DMS 273 treated with DMSO at 0.1 percent for 48 hours (cell line): ENCODE measurements at regions not wholly inside any gene's neighbourhood (a gene's known extent, or its start where the extent isn't known, plus 50 kb on each side); places are given as distances from the start of the nearest gene placed in this dataset.
"Not testable (repeated sequence)": the region's sequence is repeated elsewhere in the genome, so short reads cannot be mapped to it uniquely, and the experiment has no call there.

Experiments used
- DNase-seq: peaks from one replicate; lab custom pipeline; 2025; lab: John Stamatoyannopoulos, UW

DNA sequence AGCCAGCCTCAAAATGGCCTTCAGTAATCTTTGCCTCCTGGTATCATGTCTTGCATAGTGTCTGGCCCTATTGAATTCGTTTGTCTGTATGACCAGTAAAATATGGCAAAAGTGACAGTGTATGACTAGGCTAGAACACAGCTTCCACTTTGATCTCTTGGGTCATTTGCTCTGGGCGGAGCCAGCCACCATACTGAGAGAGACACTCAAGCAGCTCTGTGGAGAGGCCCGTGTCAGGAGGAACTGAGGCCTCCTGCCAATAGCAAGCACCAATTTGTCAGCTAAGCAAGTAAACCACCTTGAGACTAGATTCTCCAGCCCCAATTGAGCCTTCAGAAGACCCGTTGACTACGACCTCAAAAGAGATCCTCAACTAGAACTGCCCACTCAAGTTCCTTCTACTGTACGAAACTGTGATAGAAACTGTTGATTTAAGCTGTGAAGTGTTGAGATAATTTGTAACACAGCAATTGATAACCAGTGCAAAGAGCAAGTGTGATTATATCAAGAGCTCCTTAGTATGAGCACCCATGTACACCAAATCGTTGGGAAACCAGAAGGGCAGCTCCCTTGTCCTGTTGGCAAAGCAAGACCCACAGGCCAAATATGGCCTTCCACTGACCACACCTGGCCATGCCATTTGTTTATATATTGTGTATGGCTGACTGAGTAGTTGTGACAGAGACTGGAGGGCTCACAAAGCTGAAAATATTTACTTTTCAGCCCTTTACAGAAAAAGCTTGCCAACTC lies 52.7 kb upstream of the SERBP1 start:
- no peak for DNase-seq

DNA sequence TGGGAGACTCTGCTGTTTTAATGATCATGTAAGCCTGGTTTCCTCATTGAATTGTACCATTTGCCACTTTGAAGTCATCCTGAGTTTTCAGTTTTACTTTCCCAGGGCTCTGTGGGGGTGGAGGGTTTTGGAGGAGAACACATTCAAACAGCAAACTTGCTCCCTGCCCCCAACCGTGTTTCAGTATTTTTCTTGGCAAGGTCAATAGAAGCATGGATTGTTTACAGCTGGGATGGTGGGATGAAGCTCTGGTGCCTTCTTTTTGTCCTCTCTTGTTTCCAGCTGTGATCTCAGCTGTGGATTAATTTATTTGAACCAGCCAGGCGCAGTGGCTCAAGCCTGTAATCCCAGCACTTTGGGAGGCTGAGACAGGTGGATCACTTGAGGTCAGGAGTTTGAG lies 54.3 kb upstream of the SERBP1 start:
- DNase-seq = no peak

DNA sequence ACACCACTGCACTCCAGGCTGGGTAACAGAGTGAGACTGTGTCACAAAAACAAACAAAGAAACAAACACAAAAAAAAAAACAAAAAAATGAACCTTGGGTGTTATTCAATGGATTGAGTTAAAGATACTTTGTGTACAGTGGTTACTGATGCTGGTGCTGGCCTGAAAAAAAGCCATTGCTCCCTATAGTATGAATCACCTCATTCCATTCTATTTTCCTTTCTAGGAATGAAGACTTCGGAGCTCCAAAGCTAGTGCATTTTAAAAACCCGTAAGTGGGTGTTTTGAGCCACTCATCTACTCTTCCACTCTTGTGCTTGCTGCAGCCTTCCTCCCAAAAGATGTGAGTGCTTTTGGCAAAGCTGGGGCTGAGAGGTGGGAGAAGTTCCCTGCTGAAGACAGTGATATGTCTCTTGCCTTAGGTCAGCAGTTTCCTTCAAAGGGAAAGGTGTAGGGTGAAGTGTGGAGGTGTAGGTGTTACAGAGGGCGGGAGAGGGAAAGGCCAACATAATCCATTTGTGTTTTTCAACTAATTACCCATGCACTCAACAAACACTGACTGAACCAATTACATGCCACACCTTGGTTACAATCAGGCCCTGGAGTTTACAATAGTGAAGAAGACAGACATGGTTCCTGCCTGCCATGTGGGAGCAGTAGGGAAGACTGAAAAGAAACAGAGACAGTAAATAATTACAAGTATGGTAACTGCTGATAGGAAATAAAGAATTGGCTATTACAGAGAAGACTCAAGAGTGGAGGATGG lies 55.0 kb upstream of the SERBP1 start:
- DNase-seq = no peak

GRCh38 chr1:67489643-67490042 lies 59.4 kb upstream of the SERBP1 start:
- peak; percentile 53 for DNase-seq

- no peak for DNase-seq
Measured at GRCh38 chr1:67491280-67491679, 61.1 kb upstream of the SERBP1 start.

- DNase-seq = no peak
Measured at GRCh38 chr1:67493148-67493547, 62.9 kb upstream of the SERBP1 start.

GRCh38 chr1:67495327-67495726 lies 65.1 kb upstream of the SERBP1 start:
- DNase-seq = no peak

DNA sequence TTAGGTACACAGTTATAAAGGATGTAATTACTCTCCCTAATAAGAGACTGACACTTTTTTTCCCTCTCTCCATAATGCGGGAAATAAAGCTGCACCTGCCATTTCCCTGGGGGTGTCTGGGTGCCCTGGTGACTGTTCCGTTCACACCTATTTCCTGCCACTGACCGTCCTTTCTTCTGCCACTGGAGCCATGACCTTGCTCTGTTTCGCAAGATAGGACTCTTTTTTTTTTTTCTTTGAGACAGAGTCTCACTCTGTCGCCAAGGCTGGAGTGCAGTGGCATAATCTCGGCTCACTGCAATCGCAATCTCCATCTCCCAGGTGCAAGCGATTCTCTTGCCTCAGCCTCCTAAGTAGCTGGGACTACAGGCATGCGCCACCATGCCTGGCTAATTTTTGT lies 66.1 kb upstream of the SERBP1 start:
- no peak for DNase-seq

DNA sequence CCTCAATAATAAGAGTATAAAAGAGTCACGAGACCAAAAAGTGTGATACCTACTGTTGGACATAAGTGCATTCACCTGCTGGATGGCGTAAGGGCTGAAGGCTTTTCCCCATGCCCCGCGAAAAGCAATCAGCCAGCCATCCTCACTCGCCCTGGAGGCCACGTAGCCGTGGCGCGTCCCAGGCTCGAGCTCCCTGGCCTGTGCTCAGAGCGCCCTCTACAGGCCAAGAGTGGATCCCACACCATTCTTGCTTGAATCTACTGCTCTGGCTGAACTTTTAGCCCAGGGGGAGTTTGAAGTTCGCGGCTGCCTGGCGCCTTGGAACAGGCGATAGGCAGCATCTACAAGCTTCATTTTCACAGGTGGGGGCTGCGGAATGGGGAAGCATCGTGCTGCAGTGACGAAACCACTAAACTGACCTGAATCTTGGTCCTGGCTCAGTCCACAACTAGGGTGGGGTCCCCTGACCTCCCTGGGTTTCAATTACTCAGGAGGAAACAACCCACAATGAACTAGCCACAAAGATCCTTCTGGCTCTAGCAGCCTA lies 70.3 kb upstream of the SERBP1 start:
- peak; percentile 69 for DNase-seq

DNA sequence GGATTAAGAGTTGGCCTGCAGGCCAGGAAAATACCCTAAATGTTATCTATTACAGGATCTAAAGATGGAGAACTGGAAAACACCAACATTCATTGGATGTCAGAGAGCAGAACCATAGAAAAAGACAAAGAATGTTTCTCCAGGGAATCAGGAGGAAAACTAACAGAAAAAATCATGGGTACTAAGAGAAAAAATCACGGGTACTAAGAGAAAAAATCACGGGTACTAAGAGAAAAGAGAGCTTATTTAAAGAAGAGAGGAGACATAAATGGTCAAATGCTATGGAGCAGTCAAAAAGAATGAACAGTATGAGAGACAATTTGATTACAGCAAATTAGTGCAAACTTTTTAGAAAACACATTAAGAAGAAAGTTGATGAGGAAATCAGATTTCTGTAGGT lies 73.8 kb upstream of the SERBP1 start:
- DNase-seq = no peak

DNA sequence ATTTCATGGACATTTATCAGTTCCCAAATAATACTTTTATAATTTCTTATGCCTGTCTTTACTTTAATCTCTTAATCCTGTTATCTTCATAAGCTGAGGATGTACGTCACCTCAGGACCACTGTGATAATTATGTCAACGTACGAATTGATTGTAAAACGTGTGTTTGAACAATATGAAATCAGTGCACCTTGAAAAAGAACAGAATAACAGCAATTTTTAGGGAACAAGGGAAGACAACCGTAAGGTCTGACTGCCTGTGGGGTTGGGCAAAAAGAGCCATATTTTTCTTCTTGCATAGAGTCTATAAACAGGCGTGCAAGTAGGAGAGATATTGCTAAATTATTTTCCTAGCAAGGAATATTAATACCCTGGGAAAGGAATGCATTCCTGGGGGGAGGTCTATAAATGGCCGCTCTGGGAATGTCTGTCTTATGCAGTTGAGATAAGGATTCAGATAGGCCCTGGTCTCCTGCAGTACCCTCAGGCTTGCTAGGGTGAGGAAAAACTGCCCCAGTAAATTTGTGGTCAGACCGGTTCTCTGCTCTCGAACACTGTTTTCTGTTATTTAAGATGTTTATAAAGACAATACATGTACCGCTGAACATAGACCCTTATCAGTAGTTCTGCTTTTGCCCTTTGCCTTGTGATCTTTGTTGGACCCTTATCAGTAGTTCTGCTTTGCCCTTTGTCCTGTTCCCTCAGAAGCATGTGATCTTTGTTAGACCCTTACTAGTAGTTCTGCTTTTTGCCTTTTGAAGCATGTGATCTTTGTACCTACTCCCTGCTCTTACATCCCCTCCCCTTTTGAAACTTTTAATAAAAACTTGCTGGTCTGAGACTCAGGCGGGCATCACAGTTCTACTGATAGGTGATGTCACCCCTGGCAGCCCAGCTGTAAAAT lies 83.4 kb upstream of the SERBP1 start:
- not testable (repeated sequence) for DNase-seq

DNA sequence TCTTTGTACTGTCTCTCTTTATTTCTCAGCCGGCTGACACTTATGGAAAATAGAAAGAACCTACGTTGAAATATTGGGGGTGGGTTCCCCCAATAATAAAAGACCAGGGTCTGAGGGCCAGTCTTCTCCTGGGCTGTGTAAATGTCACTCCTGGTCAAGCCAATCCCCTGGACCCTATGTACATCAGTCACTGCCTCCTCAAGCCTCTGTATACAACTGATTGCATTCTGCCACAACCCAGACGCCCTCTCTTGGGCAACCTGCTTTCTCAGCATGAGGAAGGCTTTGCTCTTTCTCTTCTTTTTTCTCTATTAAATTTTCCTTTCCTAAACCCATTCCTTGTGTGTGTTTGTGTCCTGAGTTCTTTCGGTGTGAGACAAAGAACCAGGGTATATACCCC lies 84.1 kb upstream of the SERBP1 start:
- no peak for DNase-seq

GRCh38 chr1:67514786-67515185 lies 84.6 kb upstream of the SERBP1 start:
- DNase-seq = no peak

DNA sequence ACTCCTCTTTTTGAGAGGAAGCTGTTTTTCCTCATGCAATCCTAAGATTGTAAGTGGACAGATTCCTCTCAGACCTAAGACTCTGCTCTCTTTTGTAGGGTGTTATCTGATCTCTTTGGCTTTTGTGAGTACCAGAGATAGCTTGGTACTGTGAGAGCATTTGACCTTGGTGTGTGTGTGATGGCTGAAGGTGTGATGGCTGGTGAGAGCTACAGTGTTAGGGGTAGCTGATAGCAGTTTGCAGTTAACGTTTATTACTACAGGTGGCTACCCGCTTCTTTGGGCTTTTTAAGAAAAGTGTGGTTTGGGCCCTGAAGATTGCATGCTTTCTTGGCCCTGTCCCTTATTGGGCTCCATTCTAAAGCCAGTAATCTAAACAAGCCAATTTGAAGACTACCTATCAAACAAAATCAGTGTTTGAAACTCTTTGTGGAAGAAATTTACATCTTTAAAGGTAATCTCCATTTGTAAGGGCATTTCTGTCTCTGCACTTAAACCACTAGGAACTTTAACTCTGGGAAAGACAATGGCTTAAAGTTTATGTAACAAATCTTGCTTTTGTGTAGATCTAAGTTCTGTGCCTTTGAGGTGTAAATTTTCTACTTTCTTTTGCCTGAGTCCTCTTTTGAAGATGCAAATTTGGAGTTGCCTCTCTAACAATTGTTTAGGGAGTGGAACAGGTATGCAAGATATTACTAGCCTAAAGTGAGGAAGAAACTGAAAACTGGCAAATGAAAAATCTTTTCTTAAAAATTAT lies 85.3 kb upstream of the SERBP1 start:
- DNase-seq = no peak

GRCh38 chr1:67517046-67517445 lies 86.8 kb upstream of the SERBP1 start:
- DNase-seq = no peak

DNA sequence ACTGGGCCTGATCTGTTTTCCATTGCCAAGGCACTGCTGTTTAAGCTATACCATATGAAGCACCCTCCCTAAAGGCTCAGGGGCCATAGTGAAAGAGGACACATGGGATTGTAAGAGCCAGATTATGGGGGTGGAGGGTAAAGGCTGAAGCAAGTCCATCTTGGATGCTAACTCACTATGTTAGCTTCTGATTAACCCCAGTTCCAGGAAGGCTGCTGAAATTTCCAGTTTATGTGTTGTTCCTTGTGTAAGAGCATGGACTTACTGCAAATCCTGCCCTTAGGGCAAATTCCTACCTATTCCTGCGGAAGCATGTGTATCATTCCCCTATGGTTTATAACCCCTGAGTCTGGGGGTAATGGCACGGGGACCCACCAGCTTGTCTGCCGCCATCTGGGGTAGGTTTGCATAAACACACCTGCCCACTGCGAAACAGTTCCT lies 91.8 kb upstream of the SERBP1 start:
- DNase-seq = no peak

DNA sequence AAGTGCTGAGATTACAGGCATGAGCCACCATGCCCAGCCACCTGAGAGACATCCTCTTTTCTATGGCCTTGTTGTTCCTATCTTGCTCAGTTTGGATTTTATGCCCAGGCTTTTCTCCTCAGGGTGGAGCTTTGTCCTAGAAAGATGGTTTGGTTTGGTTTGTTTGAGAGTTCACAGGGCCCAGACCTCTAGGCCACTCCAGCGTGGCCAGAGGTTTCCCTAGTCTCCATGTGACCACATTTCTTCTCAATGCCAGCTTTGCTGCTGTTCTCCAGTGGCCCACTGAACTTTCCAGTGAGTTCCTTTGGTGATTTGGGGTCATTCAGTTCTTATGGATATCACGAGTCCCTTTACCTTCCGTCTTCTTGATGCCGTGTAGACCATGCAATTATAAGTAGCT lies 92.6 kb upstream of the SERBP1 start:
- DNase-seq = no peak

DNA sequence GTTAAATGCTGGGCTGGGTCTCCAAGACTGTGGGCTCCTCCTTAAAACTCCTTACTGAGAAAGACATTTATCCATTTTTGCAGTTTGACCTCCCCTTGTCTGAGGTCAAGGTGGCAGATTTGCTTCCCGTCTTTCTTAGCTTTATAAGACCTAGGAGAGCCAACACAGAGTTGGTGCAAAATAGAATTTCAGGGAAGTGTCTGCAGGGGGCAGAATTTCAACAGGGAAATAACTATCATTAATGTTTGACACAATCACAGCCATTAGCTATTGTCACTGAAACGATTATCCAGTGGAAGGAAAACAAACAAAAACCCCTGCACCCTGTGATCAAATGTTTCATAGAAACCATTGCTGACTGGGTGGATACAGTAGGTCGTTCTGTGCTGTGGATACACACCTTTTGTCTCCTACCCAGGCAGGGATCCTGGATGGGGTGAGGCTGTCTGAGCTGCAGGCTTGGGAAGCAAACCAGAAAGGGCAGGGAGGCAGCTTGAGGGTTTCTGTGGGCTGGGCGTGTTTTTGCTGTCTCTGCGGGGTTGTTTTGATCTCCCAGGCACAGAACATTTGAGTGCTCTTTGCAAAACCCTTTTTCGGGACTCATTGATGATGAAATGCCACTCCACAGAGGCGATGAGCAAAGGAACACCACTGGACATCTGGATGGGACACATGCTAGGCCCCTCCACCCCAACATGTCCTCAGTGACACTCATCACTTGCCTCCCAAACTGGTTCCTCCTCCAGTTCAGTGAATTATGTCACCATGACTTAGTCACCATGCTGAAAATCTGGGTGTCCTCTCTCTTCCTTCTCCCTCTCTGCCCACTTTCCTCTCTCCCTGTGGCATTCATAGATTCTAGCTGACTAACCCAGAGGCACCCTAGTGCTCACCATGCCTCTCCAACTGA lies 94.2 kb upstream of the SERBP1 start:
- DNase-seq = no peak

DNA sequence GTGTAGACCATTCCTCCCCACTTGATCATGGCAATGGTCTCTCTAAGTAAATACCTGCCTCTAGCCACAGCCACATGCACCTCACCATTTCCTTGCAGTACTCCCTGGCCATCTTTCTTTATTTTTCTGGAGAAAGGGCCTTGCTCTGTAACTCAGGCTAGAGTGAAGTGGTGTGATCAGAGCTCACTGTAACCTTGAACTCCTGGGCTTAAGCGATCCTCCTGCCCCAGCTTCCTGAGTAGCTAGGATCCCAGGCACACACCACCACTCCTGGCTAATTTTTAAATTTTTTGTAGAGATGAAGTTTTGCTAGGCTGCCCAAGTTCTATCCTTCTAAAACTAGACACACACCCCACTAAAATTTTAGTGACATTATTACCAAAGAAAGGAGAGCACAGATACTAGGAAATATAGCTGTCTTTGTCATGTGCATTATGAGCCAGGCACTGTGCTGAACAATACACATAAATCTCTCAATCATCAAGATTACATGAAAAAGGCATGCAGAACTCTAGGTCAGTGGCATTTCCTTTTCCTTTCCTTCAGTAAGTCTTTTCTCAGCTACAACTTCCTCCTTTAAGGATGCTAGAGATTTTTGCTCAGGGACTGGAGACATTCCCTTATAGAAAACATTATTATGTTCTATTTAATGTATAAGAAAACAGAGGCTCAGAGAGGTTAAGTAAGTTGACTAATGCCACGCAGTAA lies 95.0 kb upstream of the SERBP1 start:
- DNase-seq = no peak

DNA sequence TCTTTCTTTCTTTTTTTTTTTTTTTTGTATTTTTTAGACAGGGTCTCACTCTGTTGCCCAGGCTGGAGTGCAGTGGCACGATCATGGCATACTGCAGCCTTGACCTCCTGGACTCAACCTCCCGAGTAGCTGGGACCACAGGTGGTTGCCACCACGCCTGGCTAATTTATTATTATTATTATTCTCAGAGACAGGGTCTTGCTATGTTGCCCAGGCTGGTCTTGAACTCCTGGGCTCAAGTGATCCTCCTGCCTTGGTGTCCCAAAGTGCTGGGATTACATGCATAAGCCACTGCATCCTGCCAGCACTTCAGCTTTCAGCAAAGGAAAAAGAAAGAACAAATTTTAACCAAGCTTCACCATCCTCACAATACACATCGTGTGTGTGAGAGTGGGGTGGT lies 97.9 kb upstream of the SERBP1 start:
- DNase-seq = no peak
